K562 (cell line): ENCODE measurements at regions not wholly inside any gene's neighbourhood (a gene's known extent, or its start where the extent isn't known, plus 50 kb on each side); places are given as distances from the start of the nearest gene placed in this dataset.

Source experiments
- CC2D1A ChIP-seq: fragments of 450-650 bp; IDR thresholded peaks from 2 replicates; pipeline ENCODE4 v1.6.1; 2017; ENCODE audit warnings: mild to moderate bottlenecking
- CREB3 ChIP-seq: fragments of 450-650 bp; conservative IDR thresholded peaks from 2 replicates; pipeline ENCODE4 v1.6.1; 2016; ENCODE audit warnings: missing genetic modification characterization, low read depth, mild to moderate bottlenecking, missing compliant biosample characterization, moderate library complexity
- E2F4 ChIP-seq: sonication (generic); formaldehyde crosslinking; IDR thresholded peaks from 2 replicates; pipeline ENCODE4 v1.8.0; 2022; ENCODE audit warnings: mild to moderate bottlenecking, low read depth, missing genetic modification reagents
- MED1 ChIP-seq: sonication (generic); formaldehyde crosslinking; IDR thresholded peaks from 2 replicates; pipeline ENCODE4 v1.8.1; 2023; ENCODE audit warnings: missing genetic modification reagents, borderline replicate concordance
- MYBL2 ChIP-seq, 2 experiments: fragments of 450-650 bp in 1 of 2; sonication (generic) in 1 of 2; formaldehyde crosslinking in 1 of 2; IDR thresholded peaks; 2 replicates each; pipeline versions ENCODE4 v1.6.1 to v1.8.1; 2017 to 2022; ENCODE audit warnings: borderline replicate concordance in 1 of 2, inconsistent platforms in 1 of 2, low read depth in 1 of 2, mild to moderate bottlenecking in 1 of 2, missing genetic modification reagents in 1 of 2, moderate library complexity in 1 of 2
- NELFE ChIP-seq: IDR thresholded peaks from 2 replicates; pipeline ENCODE4 v1.6.1; 2011; ENCODE audit warnings: mild to moderate bottlenecking; ENCODE audit not compliant: insufficient read depth, insufficient read length
- NR3C1 ChIP-seq: sonication (generic); formaldehyde crosslinking; IDR thresholded peaks from 2 replicates; pipeline ENCODE4 v1.8.1; 2022; ENCODE audit warnings: missing genetic modification reagents
- PHB2 ChIP-seq: fragments of 450-650 bp; IDR thresholded peaks from 2 replicates; pipeline ENCODE4 v1.6.1; 2017; ENCODE audit warnings: low read depth
- POLR2A ChIP-seq: fragments of 450-650 bp; conservative IDR thresholded peaks from 2 replicates; pipeline ENCODE4 v1.6.1; 2016
- RNF219 ChIP-seq: fragments of 250-450 bp; sonication (Bioruptor Pico); IDR thresholded peaks from 2 replicates; pipeline ENCODE4 v1.5.0; 2022; ENCODE audit warnings: mild to moderate bottlenecking
- TAL1 ChIP-seq: fragments of 450-650 bp; IDR thresholded peaks from 2 replicates; pipeline ENCODE4 v1.6.1; 2016; ENCODE audit warnings: mild to moderate bottlenecking
- TFAP4 ChIP-seq: sonication (generic); formaldehyde crosslinking; IDR thresholded peaks from 2 replicates; pipeline ENCODE4 v1.8.0; 2022; ENCODE audit warnings: missing genetic modification reagents, mild to moderate bottlenecking, moderate library complexity, borderline replicate concordance
- TGIF2 ChIP-seq: sonication (generic); formaldehyde crosslinking; IDR thresholded peaks from 2 replicates; pipeline ENCODE4 v1.8.1; 2022; ENCODE audit warnings: mild to moderate bottlenecking, missing genetic modification reagents, moderate library complexity
- USF2 ChIP-seq: sonication (generic); formaldehyde crosslinking; IDR thresholded peaks from 2 replicates; pipeline ENCODE4 v1.5.0; 2020; ENCODE audit warnings: missing genetic modification reagents

- TF ChIP-seq TAL1, result no peak
- TF ChIP-seq RNF219 (CRISPR knock-in tag), result no peak
- TF ChIP-seq POLR2A, result no peak
- TF ChIP-seq MED1 (CRISPR knock-in tag), result no peak
- TF ChIP-seq USF2 (CRISPR knock-in tag), result no peak
- TF ChIP-seq CC2D1A, result no peak
- TF ChIP-seq PHB2, result no peak
- TF ChIP-seq NELFE, result no peak
- TF ChIP-seq MYBL2 (IDR thresholded peaks at IDR 0.05; ENCODE audit: low read depth), result no peak
- TF ChIP-seq MYBL2 (CRISPR knock-in tag; IDR thresholded peaks at IDR 0.05; ENCODE audit: borderline replicate concordance), result no peak
- no peak for TF ChIP-seq TFAP4 (CRISPR knock-in tag)
- no peak for TF ChIP-seq NR3C1 (CRISPR knock-in tag)
- no peak for TF ChIP-seq CREB3 (tag)
- no peak for TF ChIP-seq TGIF2 (CRISPR knock-in tag)
- no peak for TF ChIP-seq E2F4 (CRISPR knock-in tag)
Measured at GRCh38 chr1:60132108-60132507, 58.5 kb upstream of the C1orf87 start.
